Mesothelial cell of epicardium (in vitro differentiated cells): ENCODE measurements at regions not wholly inside any gene's neighbourhood (a gene's known extent, or its start where the extent isn't known, plus 50 kb on each side); places are given as distances from the start of the nearest gene placed in this dataset.

Experiments
- DNase-seq, 2 experiments: peaks; one replicate each; pipeline ENCODE4 v3.0.0; 2021; ENCODE audit warnings: low spot score in 2 of 2; ENCODE audit not compliant: unreplicated experiment in 2 of 2
- H3K27ac Mint-ChIP-seq: 2 replicates; pipeline ENCODE4 v1.8.0; 2021; ENCODE audit warnings: mixed read lengths
- H3K27me3 Mint-ChIP-seq: 2 replicates; pipeline ENCODE4 v1.8.0; 2021; ENCODE audit warnings: low read depth, mixed read lengths
- H3K36me3 Mint-ChIP-seq: 2 replicates; pipeline ENCODE4 v1.8.0; 2021; ENCODE audit warnings: mixed read lengths
- H3K4me1 Mint-ChIP-seq: 2 replicates; pipeline ENCODE4 v1.8.0; 2021; ENCODE audit warnings: mixed read lengths
- H3K4me3 Mint-ChIP-seq: 2 replicates; pipeline ENCODE4 v1.8.0; 2021; ENCODE audit warnings: mild to moderate bottlenecking, moderate library complexity, mixed read lengths
- H3K9me3 Mint-ChIP-seq: 2 replicates; pipeline ENCODE4 v1.8.0; 2021; ENCODE audit warnings: mixed read lengths
- TF ChIP-seq, protein P1 (sequence below): fragments of 200-600 bp; sonication (generic); IDR thresholded peaks from one replicate; pipeline ENCODE4 v1.5.0; 2021; ENCODE audit warnings: antibody characterized with exemption; ENCODE audit not compliant: unreplicated experiment

DNA sequence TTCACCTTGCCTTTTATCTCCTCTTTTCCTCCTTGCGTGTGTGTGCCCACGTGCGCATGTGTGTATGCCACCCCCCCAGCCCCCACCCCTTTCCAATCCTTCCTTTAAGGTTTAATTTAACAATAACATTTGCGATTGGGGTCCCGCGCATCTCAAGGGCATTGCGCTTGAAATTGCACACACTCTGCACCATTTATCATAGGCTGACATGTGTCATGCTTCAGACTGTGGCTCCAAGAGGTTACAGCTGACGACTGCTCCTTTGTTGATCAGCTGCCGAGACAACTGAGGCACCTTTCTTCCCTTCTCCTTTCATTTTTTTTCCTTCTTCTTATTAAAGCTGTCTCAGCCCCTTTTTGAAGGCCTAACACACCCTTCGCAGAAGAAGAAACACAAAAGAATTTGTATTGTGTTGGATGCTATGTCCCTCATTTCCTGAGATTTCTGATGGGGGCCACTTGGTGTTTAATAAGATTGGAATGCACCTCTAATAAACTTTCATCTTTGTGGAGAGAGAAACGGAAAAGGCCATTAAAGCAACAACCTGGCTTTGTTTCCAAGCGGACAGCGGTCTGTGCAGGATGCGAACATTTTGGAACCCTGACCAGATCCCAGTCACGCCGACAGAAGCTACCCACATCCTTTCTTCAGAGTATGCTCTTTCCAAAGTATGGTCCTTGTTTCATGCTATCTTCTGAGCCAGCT, 470.1 kb downstream of the MCTP2 start:
- no peak for DNase-seq
- H3K4me3 Mint-ChIP-seq = no peak overlapping the region
- H3K27me3 Mint-ChIP-seq = no peaks in the 10 kb centered on the region
- TF ChIP-seq, protein P1, sequence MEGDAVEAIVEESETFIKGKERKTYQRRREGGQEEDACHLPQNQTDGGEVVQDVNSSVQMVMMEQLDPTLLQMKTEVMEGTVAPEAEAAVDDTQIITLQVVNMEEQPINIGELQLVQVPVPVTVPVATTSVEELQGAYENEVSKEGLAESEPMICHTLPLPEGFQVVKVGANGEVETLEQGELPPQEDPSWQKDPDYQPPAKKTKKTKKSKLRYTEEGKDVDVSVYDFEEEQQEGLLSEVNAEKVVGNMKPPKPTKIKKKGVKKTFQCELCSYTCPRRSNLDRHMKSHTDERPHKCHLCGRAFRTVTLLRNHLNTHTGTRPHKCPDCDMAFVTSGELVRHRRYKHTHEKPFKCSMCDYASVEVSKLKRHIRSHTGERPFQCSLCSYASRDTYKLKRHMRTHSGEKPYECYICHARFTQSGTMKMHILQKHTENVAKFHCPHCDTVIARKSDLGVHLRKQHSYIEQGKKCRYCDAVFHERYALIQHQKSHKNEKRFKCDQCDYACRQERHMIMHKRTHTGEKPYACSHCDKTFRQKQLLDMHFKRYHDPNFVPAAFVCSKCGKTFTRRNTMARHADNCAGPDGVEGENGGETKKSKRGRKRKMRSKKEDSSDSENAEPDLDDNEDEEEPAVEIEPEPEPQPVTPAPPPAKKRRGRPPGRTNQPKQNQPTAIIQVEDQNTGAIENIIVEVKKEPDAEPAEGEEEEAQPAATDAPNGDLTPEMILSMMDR = no peak
- no peak overlapping the region for H3K27ac Mint-ChIP-seq
- H3K9me3 Mint-ChIP-seq = peaks cover 4% of the 10 kb centered on the region
- no peaks in the 10 kb centered on the region for H3K4me1 Mint-ChIP-seq
- no peaks in the 10 kb centered on the region for H3K36me3 Mint-ChIP-seq

DNA sequence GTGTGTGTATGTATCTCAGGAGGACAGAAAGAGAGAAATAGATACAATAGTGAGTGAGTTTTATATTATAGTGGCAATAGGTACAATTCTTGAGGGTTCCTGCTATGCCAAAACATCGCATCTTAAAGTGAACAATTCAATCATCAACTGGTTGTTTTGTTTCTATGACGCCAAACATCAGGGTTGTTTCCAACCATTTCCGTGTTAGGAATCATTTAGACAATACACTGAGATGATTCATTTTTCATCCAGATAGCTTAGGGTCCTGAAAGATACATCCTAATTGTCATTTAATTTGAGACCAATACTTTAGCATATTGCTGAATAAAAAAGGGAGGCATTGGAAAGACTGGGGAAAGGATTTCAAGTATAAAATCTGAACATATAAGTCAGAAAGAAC, 472.2 kb downstream of the MCTP2 start:
- no peaks in the 10 kb centered on the region for H3K27me3 Mint-ChIP-seq
- H3K4me1 Mint-ChIP-seq = no peaks in the 10 kb centered on the region
- no peaks in the 10 kb centered on the region for H3K36me3 Mint-ChIP-seq
- TF ChIP-seq, protein P1 = no peak
- H3K4me3 Mint-ChIP-seq = no peak overlapping the region
- DNase-seq = no peak
- peaks cover 10% of the 10 kb centered on the region for H3K9me3 Mint-ChIP-seq
- H3K27ac Mint-ChIP-seq = no peak overlapping the region

DNA sequence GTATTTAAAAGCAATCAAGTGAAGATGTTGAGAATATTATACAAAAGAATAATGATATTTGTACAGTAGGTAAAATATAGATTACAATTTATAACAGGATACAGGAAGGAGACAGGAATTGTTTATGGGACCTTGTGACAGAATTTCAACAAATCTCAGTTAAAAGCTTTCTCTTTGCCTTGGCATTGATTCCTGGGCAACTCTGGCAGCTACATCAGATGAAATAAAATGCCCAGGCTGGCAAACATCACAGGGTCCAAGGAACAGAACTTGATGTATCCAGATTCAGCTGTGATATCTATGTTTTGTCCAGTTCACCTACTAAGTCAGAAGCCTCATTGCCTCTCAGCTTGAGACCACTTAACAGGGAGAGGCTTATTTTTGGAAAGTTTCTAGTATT, 473.1 kb downstream of the MCTP2 start:
- TF ChIP-seq, protein P1 = no peak
- peaks cover 10% of the 10 kb centered on the region for H3K9me3 Mint-ChIP-seq

DNA sequence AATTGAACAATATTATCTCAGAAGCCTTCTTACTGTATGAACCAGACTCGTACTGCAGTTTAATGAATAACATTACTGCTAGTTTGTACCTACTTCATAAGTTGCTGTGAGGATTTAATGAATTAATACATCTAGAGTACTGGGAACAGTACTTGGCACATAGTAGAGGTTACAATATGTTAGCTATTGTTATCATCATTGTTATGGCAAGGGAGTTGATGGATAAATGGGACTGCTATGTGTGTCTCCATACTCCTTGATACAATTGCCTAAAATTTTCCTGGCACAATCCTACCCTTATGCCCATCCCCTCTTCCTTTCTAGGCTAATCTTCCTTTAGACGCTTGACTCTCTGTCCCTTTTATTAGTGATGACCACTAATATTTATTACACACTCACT, 473.6 kb downstream of the MCTP2 start:
- DNase-seq = no peak
- Mint-ChIP-seq H3K4me3 (no peak overlapping the region), H3K9me3 (peaks cover 10% of the 10 kb centered on the region), H3K4me1 (no peaks in the 10 kb centered on the region), H3K27me3 (no peaks in the 10 kb centered on the region), H3K36me3 (no peaks in the 10 kb centered on the region), H3K27ac (no peak overlapping the region)
- TF ChIP-seq, protein P1 = no peak

More for the DNA sequence above, 473.1 kb downstream of the MCTP2 start:
- DNase-seq = no peak
- Mint-ChIP-seq H3K27me3 (no peaks in the 10 kb centered on the region), H3K4me1 (no peaks in the 10 kb centered on the region), H3K4me3 (no peak overlapping the region), H3K36me3 (no peaks in the 10 kb centered on the region), H3K27ac (no peak overlapping the region)

DNA sequence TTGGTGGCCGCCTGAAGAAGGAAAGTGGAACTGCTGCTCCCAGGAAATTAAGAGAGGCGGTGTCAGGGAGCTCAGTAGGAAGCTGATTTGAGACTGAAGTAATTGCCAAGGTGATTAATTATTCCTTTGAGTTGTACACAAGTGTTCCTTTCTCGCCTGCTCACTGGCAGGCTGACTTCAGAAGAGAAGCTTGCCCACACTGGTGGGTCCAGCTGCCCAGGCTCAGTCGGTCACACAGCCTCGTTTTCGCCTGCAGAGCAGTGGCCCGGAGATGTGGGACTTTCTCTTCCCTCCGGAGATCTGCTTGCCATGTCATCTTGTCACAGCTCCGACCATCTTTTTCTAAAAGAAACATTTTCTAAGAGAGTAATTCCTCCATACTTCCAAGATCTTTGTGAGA, 478.0 kb downstream of the MCTP2 start:
- Mint-ChIP-seq H3K27ac (no peak overlapping the region), H3K27me3 (no peaks in the 10 kb centered on the region), H3K4me3 (no peak overlapping the region), H3K9me3 (peaks cover 10% of the 10 kb centered on the region), H3K36me3 (no peaks in the 10 kb centered on the region), H3K4me1 (peaks cover 7% of the 10 kb centered on the region)
- no peak for DNase-seq
- TF ChIP-seq, protein P1 = no peak
